ENCODE measurements at regions not wholly inside any gene's neighbourhood (a gene's known extent, or its start where the extent isn't known, plus 50 kb on each side); places are given as distances from the start of the nearest gene placed in this dataset.

GRCh38 chr3:110628650-110629301 is 442.8 kb upstream of the NECTIN3 start:
- ChIA-PET CTCF (no interaction called here), POLR2A (no interaction called here)
- no peak for TF ChIP-seq BHLHE40 (IDR thresholded peaks at IDR 0.05; ENCODE audit: borderline replicate concordance)
- no peak for TF ChIP-seq SUZ12 (IDR thresholded peaks at IDR 0.05)
- TF ChIP-seq ELF4 (IDR thresholded peaks at IDR 0.05) = no peak
- TF ChIP-seq CTBP1 (IDR thresholded peaks at IDR 0.05; ENCODE audit: borderline replicate concordance) = no peak
- TF ChIP-seq LEF1 (IDR thresholded peaks at IDR 0.05; ENCODE audit: borderline replicate concordance) = no peak
- TF ChIP-seq FOXM1 (IDR thresholded peaks at IDR 0.05; ENCODE audit: borderline replicate concordance) = no peak
- TF ChIP-seq ARNT (IDR thresholded peaks at IDR 0.05) = no peak
- TF ChIP-seq ZNF384 (IDR thresholded peaks at IDR 0.05) = no peak
- no peak for DNase-seq (ENCODE audit: extremely low spot score)

- CTCF ChIA-PET = no interaction called here
- POLR2A ChIA-PET = no interaction called here
Measured at GRCh38 chr3:110629917-110630316, 441.7 kb upstream of the NECTIN3 start.

GRCh38 chr3:110644203-110644602 is 427.4 kb upstream of the NECTIN3 start:
- ChIA-PET POLR2A (no interaction called here), CTCF (no interaction called here)
- no peak for TF ChIP-seq NFRKB (IDR thresholded peaks at IDR 0.05)
- no peak for DNase-seq (ENCODE audit: extremely low spot score)

More at GRCh38 chr3:110629917-110630316, 441.7 kb upstream of the NECTIN3 start:
- DNase-seq (ENCODE audit: extremely low spot score) = no peak
- no peak for TF ChIP-seq ELF4 (IDR thresholded peaks at IDR 0.05)
- no peak for TF ChIP-seq ARNT (IDR thresholded peaks at IDR 0.05)

GRCh38 chr3:110646055-110646454 is 425.6 kb upstream of the NECTIN3 start:
- TF ChIP-seq CTBP1 (IDR thresholded peaks at IDR 0.05; ENCODE audit: borderline replicate concordance) (no peak), ARNT (IDR thresholded peaks at IDR 0.05) (no peak), SP1 (IDR thresholded peaks at IDR 0.05) (no peak)
- POLR2A ChIA-PET = no interaction called here
- DNase-seq (ENCODE audit: extremely low spot score) = no peak
- CTCF ChIA-PET = no interaction called here

- ChIA-PET CTCF (no interaction called here), POLR2A (no interaction called here)
- TF ChIP-seq FOXM1 (IDR thresholded peaks at IDR 0.05; ENCODE audit: borderline replicate concordance) (no peak), TARDBP (IDR thresholded peaks at IDR 0.05) (no peak), NFRKB (IDR thresholded peaks at IDR 0.05) (no peak), PKNOX1 (IDR thresholded peaks at IDR 0.05) (no peak), ARNT (IDR thresholded peaks at IDR 0.05) (no peak), FOXA1 (IDR thresholded peaks at IDR 0.05) (no peak), BHLHE40 (IDR thresholded peaks at IDR 0.05; ENCODE audit: borderline replicate concordance) (no peak), ZNF384 (IDR thresholded peaks at IDR 0.05) (no peak)
- no peak for DNase-seq (ENCODE audit: extremely low spot score)
Measured at GRCh38 chr3:110646496-110646895, 425.1 kb upstream of the NECTIN3 start.

- POLR2A ChIA-PET = no interaction called here
- CTCF ChIA-PET = no interaction called here
Measured at GRCh38 chr3:110647586-110647985, 424.0 kb upstream of the NECTIN3 start.

GRCh38 chr3:110650741-110651140 is 420.9 kb upstream of the NECTIN3 start:
- no peak for DNase-seq (ENCODE audit: extremely low spot score)
- CTCF ChIA-PET = no interaction called here
- POLR2A ChIA-PET = no interaction called here
- no peak for TF ChIP-seq L3MBTL2 (conservative IDR thresholded peaks at IDR 0.05)
- TF ChIP-seq ELF4 (IDR thresholded peaks at IDR 0.05) = no peak
- TF ChIP-seq BHLHE40 (IDR thresholded peaks at IDR 0.05; ENCODE audit: borderline replicate concordance) = no peak
- TF ChIP-seq CTBP1 (IDR thresholded peaks at IDR 0.05; ENCODE audit: borderline replicate concordance) = no peak
- TF ChIP-seq HDGF (IDR thresholded peaks at IDR 0.05; ENCODE audit: borderline replicate concordance) = no peak
- no peak for TF ChIP-seq ARNT (IDR thresholded peaks at IDR 0.05)
- no peak for TF ChIP-seq FOXA1 (IDR thresholded peaks at IDR 0.05)
- no peak for TF ChIP-seq FOXM1 (IDR thresholded peaks at IDR 0.05; ENCODE audit: borderline replicate concordance)

More at GRCh38 chr3:110647586-110647985, 424.0 kb upstream of the NECTIN3 start:
- TF ChIP-seq PKNOX1 (IDR thresholded peaks at IDR 0.05) (no peak), FOXK2 (IDR thresholded peaks at IDR 0.05) (no peak), ARNT (IDR thresholded peaks at IDR 0.05) (no peak), SP1 (IDR thresholded peaks at IDR 0.05) (no peak), HDGF (IDR thresholded peaks at IDR 0.05; ENCODE audit: borderline replicate concordance) (no peak), FOXM1 (IDR thresholded peaks at IDR 0.05; ENCODE audit: borderline replicate concordance) (no peak), LEF1 (IDR thresholded peaks at IDR 0.05; ENCODE audit: borderline replicate concordance) (no peak), ELF4 (IDR thresholded peaks at IDR 0.05) (no peak), ZNF384 (IDR thresholded peaks at IDR 0.05) (no peak), FOXA1 (IDR thresholded peaks at IDR 0.05) (no peak), SUZ12 (IDR thresholded peaks at IDR 0.05) (no peak), BHLHE40 (IDR thresholded peaks at IDR 0.05; ENCODE audit: borderline replicate concordance) (no peak), NFRKB (IDR thresholded peaks at IDR 0.05) (no peak), TARDBP (IDR thresholded peaks at IDR 0.05) (no peak), L3MBTL2 (conservative IDR thresholded peaks at IDR 0.05) (no peak), CTBP1 (IDR thresholded peaks at IDR 0.05; ENCODE audit: borderline replicate concordance) (no peak)
- no peak for DNase-seq (ENCODE audit: extremely low spot score)

Data from HEK293T (cell line).